ENCODE measurements at regions not wholly inside any gene's neighbourhood (a gene's known extent, or its start where the extent isn't known, plus 50 kb on each side); places are given as distances from the start of the nearest gene placed in this dataset.

DNA sequence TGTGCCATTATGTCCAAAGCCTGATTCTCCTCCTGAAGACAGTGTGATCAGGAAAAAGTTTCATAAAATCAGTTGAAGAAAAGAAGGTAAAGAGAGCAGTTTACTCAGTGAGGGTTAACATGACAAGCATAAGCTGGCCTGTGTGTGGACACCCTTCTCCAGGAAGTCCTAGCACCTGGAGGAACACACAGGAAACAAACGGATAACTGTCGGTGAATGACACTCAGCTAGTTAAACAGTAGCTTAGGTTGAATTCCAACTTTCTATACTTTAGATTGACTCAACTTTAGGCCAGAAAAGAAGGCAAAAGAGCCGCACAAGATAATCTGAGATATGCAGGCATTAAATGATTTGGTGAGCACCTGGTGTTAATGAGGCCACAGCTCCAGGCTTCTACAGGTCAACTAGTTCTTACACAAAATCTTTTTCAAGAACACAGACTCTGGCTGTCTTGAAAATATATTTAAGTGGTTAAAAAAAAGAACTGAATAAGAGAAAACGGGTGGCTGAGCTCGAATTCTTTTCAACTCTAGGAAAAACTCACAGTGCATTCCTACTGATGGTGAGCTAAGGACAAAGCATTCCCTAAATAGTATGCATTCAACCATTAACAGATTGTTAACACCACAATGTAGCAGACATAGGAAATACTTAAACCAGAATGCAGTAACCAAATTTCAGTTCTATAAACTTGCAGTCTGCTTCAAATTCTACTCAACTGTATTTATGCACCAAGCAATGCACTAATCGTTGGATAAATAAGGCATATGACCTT lies 56.9 kb upstream of the TSPAN8 start:
- Mint-ChIP-seq H3K27ac (no peak overlapping the region), H3K9me3 (no peaks in the 10 kb centered on the region)
- CTCF ChIA-PET = interaction anchor here (1.1 kb wide), 1 partner anchor 11 kb away, joined by 3 read pairs; no protein-coding TSS in a partner anchor

DNA sequence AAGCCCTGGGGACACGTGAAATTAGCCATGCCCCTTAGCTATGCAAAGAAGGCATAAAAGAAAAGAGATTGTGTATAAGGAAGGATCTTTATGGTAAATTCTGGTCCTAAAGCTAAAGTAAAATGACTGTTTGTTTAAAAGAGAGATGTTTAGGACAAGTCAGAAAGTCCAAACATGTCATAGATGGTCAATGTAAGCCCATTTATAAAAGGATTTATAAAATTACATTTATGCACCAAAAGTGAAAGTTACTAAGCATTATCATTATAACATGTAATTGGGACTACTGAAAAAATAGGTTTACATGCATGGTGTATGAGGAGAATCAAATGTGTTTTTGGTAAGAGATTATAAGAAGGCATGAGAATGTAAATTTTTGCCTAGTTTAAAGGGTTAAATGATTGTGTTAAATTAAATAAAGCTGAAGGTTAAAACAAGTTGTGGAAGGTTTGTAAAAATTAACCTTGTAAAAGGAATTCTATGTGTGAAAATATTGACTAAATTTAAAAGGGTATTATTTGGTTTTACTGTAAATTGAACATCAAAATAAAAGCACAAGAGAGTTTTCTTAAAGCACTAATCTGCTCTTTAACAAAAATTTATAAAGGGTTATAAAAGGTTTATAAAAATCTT lies 50.4 kb upstream of the TSPAN8 start:
- CTCF ChIA-PET = no interaction called here
- POLR2A ChIA-PET = no interaction called here
- Mint-ChIP-seq H3K36me3 (ENCODE audit: low read depth) (no peaks in the 10 kb centered on the region), H3K27me3 (no peaks in the 10 kb centered on the region), H3K4me1 (no peaks in the 10 kb centered on the region), H3K27ac (no peak overlapping the region), H3K9me3 (peaks cover 5% of the 10 kb centered on the region), H3K4me3 (no peak overlapping the region)
- DNase-seq = no peak

More for the DNA sequence above, 56.9 kb upstream of the TSPAN8 start:
- no peak overlapping the region for H3K4me3 Mint-ChIP-seq
- no peaks in the 10 kb centered on the region for H3K27me3 Mint-ChIP-seq
- POLR2A ChIA-PET = no interaction called here
- no peaks in the 10 kb centered on the region for H3K4me1 Mint-ChIP-seq
- DNase-seq = no peak
- no peaks in the 10 kb centered on the region for H3K36me3 Mint-ChIP-seq (ENCODE audit: low read depth)

All from activated CD4-positive, alpha-beta T cell treated with anti-CD3 and anti-CD28 coated beads, Interleukin-2, amount 10 ng/mL, durations not matched to agents 7 days and 5 days (primary cell).